ENCODE measurements at regions not wholly inside any gene's neighbourhood (a gene's known extent, or its start where the extent isn't known, plus 50 kb on each side); places are given as distances from the start of the nearest gene placed in this dataset.

GRCh38 chr2:228853151-228853550, 417.9 kb downstream of the PID1 start:
- TF ChIP-seq CTCF (IDR thresholded peaks at IDR 0.05) (no peak), POLR2AphosphoS5 (IDR thresholded peaks at IDR 0.05) (no peak), POLR2A (IDR thresholded peaks at IDR 0.05; ENCODE audit: low read depth) (no peak)
